ENCODE measurements at regions not wholly inside any gene's neighbourhood (a gene's known extent, or its start where the extent isn't known, plus 50 kb on each side); places are given as distances from the start of the nearest gene placed in this dataset.
"Not testable (repeated sequence)": the region's sequence is repeated elsewhere in the genome, so short reads cannot be mapped to it uniquely, and the experiment has no call there.

GRCh38 chr2:210776756-210777155 is 220.4 kb downstream of the CPS1 start:
- no peak for TF ChIP-seq CTCF (IDR thresholded peaks at IDR 0.05; ENCODE audit: low read depth, low read length)
- no peak for DNase-seq (ENCODE audit: extremely low read depth, low read depth)

- DNase-seq (ENCODE audit: extremely low read depth, low read depth) = no peak
- no peak for TF ChIP-seq CTCF (IDR thresholded peaks at IDR 0.05; ENCODE audit: low read depth, low read length)
Measured at GRCh38 chr2:210782222-210782621, 225.8 kb downstream of the CPS1 start.

- not testable (repeated sequence) for DNase-seq (ENCODE audit: extremely low read depth, low read depth)
Measured at GRCh38 chr2:210787831-210788230, 231.4 kb downstream of the CPS1 start.

GRCh38 chr2:210792000-210792399 is 235.6 kb downstream of the CPS1 start:
- TF ChIP-seq CTCF (IDR thresholded peaks at IDR 0.05; ENCODE audit: low read depth, low read length) = no peak

GRCh38 chr2:210795506-210795905 is 239.1 kb downstream of the CPS1 start:
- no peak for DNase-seq (ENCODE audit: extremely low read depth, low read depth)
- TF ChIP-seq CTCF (IDR thresholded peaks at IDR 0.05; ENCODE audit: low read depth, low read length) = no peak

More at GRCh38 chr2:210792000-210792399, 235.6 kb downstream of the CPS1 start:
- DNase-seq (ENCODE audit: extremely low read depth, low read depth) = no peak

GRCh38 chr2:210798180-210798579 is 241.8 kb downstream of the CPS1 start:
- no peak for TF ChIP-seq CTCF (IDR thresholded peaks at IDR 0.05; ENCODE audit: low read depth, low read length)

GRCh38 chr2:210814251-210815025 is 258.0 kb downstream of the CPS1 start:
- DNase-seq (ENCODE audit: extremely low read depth, low read depth) = no peak

More at GRCh38 chr2:210798180-210798579, 241.8 kb downstream of the CPS1 start:
- DNase-seq (ENCODE audit: extremely low read depth, low read depth) = no peak

More at GRCh38 chr2:210814251-210815025, 258.0 kb downstream of the CPS1 start:
- TF ChIP-seq CTCF (IDR thresholded peaks at IDR 0.05; ENCODE audit: low read depth, low read length) = no peak

Measured in AG09319 (cell line).